Bronchial epithelial cell (primary cell): ENCODE measurements at regions not wholly inside any gene's neighbourhood (a gene's known extent, or its start where the extent isn't known, plus 50 kb on each side); places are given as distances from the start of the nearest gene placed in this dataset.
A peak's percentile ranks its signal among the peaks of the same experiment; 100 is the strongest.
"Not testable (repeated sequence)": the region's sequence is repeated elsewhere in the genome, so short reads cannot be mapped to it uniquely, and the experiment has no call there.

Experiments
- DNase-seq: peaks from one replicate; pipeline ENCODE4 v3.0.0-alpha.2; 2010; ENCODE audit warnings: low read depth
- FAIRE-seq: peaks from 2 replicates; lab custom pipeline; 2011; peaks lifted over from hg19 to GRCh38; lab: Jason Lieb, UNC
- H3K27me3 ChIP-seq: 2 replicates; pipeline ENCODE4 v1.5.1; 2011; ENCODE audit warnings: low read length; ENCODE audit not compliant: control insufficient read depth, insufficient read depth
- H3K36me3 ChIP-seq: 2 replicates; pipeline ENCODE4 v1.5.1; 2011; ENCODE audit warnings: low read length; ENCODE audit not compliant: control insufficient read depth, insufficient read depth
- H3K4me3 ChIP-seq: 2 replicates; pipeline ENCODE4 v1.5.1; 2011; ENCODE audit warnings: mild to moderate bottlenecking, low read depth, low read length, control low read depth
- TF ChIP-seq, protein P1 (sequence below): IDR thresholded peaks from 2 replicates; pipeline ENCODE4 v1.5.1; 2011; ENCODE audit warnings: mild to moderate bottlenecking, moderate library complexity, low read length, control low read depth, inconsistent platforms; ENCODE audit not compliant: insufficient read depth, severe bottlenecking

DNA sequence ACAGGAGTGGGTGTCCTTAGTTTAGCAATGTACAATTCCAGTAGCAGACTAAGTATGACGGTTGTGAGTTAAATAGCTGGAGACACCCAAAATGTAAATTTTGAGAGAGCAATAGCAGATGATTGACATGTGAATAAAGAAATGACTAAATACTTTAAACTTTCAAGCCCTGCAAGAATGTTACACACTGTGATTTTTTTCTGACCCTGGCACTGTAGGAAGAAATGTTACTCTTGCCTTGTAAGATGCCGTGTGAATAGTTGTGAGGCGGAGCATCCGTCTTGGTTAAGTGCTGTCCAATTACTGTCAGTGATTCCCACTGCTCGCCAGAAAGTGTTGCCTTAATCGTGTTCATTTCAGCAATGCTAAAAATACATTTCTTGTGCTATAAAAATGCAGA lies 1248.1 kb downstream of the RAPGEF2 start:
- H3K36me3 ChIP-seq = no peaks in the 10 kb centered on the region
- no peak overlapping the region for H3K4me3 ChIP-seq
- H3K27me3 ChIP-seq = no peaks in the 10 kb centered on the region
- DNase-seq (no peak), FAIRE-seq (no peak)
- TF ChIP-seq, protein P1, sequence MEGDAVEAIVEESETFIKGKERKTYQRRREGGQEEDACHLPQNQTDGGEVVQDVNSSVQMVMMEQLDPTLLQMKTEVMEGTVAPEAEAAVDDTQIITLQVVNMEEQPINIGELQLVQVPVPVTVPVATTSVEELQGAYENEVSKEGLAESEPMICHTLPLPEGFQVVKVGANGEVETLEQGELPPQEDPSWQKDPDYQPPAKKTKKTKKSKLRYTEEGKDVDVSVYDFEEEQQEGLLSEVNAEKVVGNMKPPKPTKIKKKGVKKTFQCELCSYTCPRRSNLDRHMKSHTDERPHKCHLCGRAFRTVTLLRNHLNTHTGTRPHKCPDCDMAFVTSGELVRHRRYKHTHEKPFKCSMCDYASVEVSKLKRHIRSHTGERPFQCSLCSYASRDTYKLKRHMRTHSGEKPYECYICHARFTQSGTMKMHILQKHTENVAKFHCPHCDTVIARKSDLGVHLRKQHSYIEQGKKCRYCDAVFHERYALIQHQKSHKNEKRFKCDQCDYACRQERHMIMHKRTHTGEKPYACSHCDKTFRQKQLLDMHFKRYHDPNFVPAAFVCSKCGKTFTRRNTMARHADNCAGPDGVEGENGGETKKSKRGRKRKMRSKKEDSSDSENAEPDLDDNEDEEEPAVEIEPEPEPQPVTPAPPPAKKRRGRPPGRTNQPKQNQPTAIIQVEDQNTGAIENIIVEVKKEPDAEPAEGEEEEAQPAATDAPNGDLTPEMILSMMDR = no peak

DNA sequence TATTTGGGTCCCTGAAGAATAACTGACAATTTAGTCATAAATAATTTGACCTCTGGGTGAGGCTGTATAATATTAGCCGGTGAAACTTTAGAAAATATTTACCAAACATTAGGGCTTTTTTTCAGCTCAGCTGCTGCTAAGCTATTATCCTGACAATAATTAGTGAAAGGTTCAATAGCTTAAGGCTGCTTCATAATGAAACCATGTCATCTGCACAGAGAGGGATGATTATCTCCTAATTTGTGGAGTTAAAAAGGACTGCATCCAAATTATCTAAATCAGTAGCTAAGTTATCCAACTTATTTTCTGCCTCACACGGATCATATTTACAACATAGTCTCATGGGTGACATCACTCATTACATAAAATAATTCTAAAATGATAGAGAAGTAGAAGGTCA lies 1249.8 kb downstream of the RAPGEF2 start:
- no peak for FAIRE-seq

DNA sequence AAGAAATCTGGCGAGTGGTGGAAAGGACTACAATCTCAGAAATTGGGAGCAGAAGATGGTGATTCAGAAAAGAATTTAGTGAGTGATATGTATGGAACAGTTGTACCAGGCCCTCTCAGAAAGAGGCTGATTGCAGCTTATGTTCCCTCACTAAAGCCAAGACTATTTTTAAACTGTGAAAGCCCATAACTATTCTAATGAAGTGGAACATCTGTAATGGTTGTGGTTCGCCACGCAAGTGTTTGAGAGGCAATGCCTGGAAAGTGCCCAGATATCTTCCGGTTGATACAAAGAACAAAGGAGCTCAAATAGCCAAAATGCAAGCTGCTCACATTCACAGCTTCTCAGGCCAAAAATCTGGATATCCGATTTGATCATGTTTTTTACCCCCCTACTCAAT lies 1250.7 kb downstream of the RAPGEF2 start:
- Histone ChIP-seq H3K4me3 (no peak overlapping the region), H3K36me3 (no peaks in the 10 kb centered on the region), H3K27me3 (no peaks in the 10 kb centered on the region)
- TF ChIP-seq, protein P1 = no peak
- DNase-seq (no peak), FAIRE-seq (no peak)

More for the DNA sequence above, 1249.8 kb downstream of the RAPGEF2 start:
- TF ChIP-seq, protein P1 = no peak
- H3K4me3 ChIP-seq = no peak overlapping the region
- no peaks in the 10 kb centered on the region for H3K36me3 ChIP-seq
- no peaks in the 10 kb centered on the region for H3K27me3 ChIP-seq
- no peak for DNase-seq

DNA sequence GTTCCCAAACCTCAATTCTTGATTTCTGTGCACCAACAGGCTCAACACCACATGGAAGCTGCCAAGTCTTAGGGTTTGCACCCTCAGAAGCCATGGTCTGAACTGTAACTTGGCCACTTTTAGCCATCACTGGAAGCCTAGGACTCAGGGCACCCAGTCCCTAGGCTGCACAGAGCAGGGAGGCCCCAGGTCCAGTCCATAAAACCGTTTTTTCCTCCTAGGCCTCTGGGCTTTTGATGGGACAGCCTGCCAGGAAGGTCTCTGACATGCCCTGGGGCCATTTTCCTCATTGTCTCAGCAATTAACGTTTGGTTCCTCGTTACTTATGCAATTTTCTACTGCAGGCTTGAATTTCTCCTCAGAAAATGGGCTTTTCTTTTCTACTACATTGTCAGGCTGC lies 1259.6 kb downstream of the RAPGEF2 start:
- TF ChIP-seq, protein P1 = no peak
- DNase-seq = no peak
- H3K27me3 ChIP-seq = no peaks in the 10 kb centered on the region
- H3K36me3 ChIP-seq = no peaks in the 10 kb centered on the region
- no peak overlapping the region for H3K4me3 ChIP-seq
- no peak for FAIRE-seq

- DNase-seq (no peak), FAIRE-seq (no peak)
- Histone ChIP-seq H3K36me3 (no peaks in the 10 kb centered on the region), H3K4me3 (no peak overlapping the region), H3K27me3 (no peaks in the 10 kb centered on the region)
- TF ChIP-seq, protein P1 = no peak
Measured at GRCh38 chr4:160364217-160364616, 1261.3 kb downstream of the RAPGEF2 start.

GRCh38 chr4:160364665-160365064 lies 1261.8 kb downstream of the RAPGEF2 start:
- not testable (repeated sequence) for H3K36me3 ChIP-seq, FAIRE-seq, H3K4me3 ChIP-seq, H3K27me3 ChIP-seq
- DNase-seq = peak; percentile 12

DNA sequence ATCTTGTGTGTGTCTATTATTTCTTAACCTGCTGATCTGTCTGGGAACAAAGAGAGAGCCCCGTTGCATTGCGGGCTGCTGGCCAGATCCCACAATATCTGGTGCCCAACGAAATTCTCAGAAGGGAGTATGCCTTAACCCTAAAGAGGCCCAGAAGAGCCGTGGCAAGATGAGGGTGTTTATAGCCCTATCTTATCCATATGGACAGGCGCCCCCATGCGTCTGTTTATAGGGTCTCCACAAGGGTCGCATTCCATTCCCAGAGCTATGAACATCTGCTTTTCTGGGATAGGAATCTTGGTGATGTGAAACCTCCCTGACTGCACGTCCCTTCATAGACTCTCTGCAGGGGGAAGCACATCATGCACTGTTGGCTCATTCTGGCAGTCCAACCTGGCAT lies 1262.5 kb downstream of the RAPGEF2 start:
- DNase-seq, FAIRE-seq: not testable (repeated sequence)

More for the DNA sequence above, 1262.5 kb downstream of the RAPGEF2 start:
- H3K4me3 ChIP-seq, H3K27me3 ChIP-seq, H3K36me3 ChIP-seq: not testable (repeated sequence)
